TTC549 (cell line): ENCODE measurements at regions not wholly inside any gene's neighbourhood (a gene's known extent, or its start where the extent isn't known, plus 50 kb on each side); places are given as distances from the start of the nearest gene placed in this dataset.

Experiments used
- FAIRE-seq: peaks from 2 replicates; lab custom pipeline; 2012; peaks lifted over from hg19 to GRCh38; lab: Jason Lieb, UNC

GRCh38 chr5:167453246-167454030 lies 838.0 kb upstream of the WWC1 start:
- no peak for FAIRE-seq

DNA sequence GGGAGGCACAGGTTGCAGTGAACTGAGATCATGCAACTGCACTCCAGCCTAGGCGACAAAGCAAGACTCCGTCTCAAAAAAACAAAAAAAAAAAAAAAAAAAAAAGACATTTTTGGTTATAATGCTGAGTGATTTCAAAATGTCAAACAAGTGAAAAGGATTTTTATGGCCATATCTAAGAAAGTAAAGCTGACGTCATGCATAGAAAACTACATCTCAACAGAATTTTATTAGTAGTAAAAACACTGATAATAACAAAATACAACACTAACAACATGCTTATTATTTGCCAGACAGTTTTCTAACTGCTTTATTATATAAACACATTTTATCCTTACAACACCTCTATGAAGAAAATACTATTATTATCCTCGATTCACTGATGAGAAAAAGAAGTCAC lies 833.0 kb upstream of the WWC1 start:
- no peak for FAIRE-seq

- no peak for FAIRE-seq
These were observed 830.9 kb upstream of the WWC1 start for GRCh38 chr5:167460449-167461020.

DNA sequence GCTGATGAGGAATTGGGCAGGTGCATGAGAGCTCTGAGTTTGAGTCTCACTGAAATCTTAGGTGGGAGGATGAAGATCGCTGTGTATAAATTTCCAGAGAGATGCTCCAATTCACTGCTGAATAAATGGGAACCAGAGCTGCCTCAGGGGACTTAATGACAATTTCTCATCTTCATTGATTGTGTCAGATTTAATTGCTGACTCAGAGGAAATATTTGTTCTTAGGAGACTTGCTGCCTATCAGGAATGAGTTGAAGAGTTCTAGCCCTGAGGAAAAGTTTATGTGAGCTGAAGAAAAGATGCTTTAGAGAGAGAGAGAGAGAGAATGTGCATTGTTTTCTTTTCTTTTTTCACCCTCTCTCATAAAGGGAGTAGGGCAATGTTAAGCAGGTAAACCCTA lies 827.5 kb upstream of the WWC1 start:
- no peak for FAIRE-seq

DNA sequence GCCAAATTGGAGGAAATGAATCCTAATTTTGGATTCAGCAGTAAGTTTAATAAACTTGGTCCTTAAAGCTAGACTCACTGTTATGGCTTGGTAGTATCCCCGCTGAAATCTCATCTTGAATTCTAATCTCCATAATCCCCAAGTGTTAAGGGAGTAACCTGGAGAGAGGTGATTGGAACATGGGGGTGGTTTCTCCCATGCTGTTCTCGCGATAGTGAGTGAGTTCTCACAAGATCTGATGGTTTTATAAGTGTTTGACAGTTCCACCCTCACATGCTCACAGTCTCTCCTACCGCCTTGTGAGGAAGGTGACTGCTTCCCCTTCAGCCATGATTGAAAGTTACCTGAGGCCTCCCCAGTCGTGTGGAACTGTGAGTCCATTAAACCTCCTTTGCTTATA lies 824.5 kb upstream of the WWC1 start:
- FAIRE-seq, result no peak

DNA sequence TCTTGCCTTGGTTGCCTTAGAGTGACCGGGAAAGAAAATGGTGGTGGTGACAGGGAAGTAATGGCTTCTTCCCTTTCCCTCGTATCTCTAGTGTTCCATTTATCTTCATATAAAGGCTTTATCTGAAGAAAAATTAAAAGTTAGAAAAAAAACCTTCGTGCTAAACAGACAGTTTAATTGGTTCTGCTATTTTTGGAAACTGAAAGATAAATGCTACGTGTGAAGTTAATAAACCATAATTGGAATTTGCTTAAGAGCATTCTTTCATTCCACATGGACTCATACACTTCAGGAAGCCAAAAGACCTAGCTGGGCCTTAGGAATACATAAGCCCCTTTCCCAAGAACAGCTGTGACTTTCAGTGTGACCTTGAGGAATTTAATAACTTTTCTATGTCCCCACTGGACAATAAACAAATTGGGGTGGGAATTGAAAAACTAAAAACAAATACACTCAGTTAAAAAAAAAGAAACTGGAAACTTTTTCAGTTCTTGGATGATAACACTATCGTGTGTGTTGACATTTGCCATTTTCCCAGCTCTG lies 818.8 kb upstream of the WWC1 start:
- no peak for FAIRE-seq

DNA sequence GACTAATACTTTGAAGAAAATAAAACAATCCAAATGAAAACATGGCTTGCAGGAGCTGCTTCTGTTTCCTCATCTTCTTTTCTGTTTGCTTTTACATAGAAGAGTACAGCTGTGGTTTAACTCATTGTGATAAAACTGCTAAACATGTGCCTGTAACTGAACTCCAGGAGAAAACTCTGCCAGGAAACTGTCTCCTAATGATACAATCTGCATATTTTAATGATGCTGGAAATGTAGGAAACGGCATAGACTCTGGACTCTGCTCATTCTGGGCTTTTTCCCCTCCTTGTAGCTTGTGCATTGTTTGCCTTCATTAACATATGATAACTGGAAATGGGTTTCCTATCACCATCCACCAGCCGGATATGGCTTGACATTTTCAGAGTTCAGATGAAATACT lies 813.3 kb upstream of the WWC1 start:
- no peak for FAIRE-seq

DNA sequence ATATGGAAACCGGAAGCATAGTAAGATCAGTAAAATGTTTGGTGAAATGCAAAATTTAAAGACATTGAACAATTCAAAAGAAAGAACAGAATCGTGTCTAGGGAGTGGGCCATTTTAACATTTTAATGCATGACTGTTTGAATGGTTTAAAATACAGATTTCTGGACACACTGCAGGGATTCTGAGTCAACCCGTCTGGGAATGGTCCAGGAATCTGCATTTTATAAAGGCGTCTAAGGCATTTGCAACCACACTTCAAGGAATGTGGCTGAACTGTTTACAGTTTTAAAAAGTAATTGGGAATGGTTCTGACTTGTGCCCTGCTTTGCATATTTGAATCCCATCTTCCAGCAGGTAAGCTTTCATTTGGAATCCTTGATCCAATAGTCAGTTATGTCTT lies 811.7 kb upstream of the WWC1 start:
- no peak for FAIRE-seq

GRCh38 chr5:167481345-167481744 lies 810.1 kb upstream of the WWC1 start:
- FAIRE-seq, result no peak

DNA sequence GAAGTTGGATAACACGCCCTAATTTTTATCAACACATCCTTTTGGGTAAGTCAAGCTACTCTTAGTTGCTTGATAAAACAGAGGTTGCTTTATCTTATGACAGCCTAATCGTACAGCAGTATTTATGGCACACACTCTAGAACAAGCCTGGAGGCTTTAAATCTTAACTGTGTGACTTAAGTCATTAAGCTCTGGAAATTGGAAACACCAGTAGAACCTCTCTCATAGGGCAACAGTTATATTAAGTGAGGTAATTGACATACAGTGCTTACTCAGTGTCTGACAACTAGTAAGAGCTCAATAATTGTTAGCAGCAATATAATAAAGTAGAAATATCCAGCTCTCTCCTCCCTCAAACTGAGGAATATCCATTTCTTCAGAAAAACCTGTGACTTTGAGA lies 808.9 kb upstream of the WWC1 start:
- FAIRE-seq, result no peak

GRCh38 chr5:167485061-167485774 lies 806.2 kb upstream of the WWC1 start:
- no peak for FAIRE-seq

DNA sequence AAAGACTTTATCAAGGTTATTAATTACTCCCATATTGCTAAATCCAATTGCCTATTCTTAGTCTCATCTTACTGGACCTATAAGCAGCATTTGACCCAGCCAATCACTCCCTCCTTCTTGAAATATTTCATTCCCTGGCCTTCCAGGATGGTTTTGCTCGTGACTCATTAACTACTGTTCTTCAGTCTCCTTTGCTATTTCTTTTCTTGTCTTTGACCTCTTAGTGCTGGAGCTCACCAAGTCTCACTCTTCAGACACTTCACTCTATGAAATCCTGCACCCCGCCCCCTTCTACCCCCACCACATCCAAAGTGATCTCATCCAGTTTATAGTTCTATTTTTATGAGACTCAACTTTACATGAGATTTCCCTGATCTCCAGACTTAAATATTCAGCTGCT lies 803.1 kb upstream of the WWC1 start:
- no peak for FAIRE-seq

- no peak for FAIRE-seq
These were observed 802.2 kb upstream of the WWC1 start for GRCh38 chr5:167489202-167489601.

DNA sequence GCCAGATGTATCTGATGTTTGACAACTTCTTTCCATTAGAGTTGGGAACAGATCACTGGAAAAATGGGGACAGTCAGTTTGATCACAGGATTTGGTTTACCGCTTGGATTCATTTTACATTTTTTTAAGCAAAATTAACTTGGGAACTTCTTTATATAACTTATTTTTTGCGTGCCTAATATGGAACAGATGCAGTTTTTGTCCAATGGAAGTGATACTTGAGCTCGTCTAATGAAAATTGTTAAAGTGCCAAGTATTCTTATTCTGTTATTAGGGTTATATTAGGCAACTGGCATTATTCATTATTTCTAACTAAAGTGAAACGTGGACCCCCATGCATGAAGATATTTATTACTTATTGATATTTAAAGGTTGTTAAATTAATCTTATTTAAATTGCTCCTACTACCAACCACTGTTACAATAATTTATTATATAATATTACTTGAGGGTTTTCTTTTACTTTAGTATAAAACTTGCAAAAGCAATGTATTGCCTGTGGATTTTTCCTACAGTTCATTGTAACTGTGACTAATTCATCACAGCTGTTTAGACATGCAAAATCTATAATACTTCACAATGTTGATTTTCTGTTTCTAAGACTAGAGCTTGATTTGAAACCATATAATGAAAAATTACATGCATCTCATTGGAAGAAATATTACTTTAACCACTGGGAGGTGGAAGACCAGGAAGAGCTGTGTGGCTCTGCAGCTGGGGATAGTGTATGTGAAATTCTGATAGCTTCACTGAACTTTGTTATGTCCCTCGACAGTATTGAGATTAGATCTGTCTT lies 787.3 kb upstream of the WWC1 start:
- no peak for FAIRE-seq

GRCh38 chr5:167507463-167508233 lies 783.8 kb upstream of the WWC1 start:
- FAIRE-seq, result no peak

- no peak for FAIRE-seq
These were observed 782.4 kb upstream of the WWC1 start for GRCh38 chr5:167509076-167509475.

GRCh38 chr5:167511276-167511675 lies 780.2 kb upstream of the WWC1 start:
- no peak for FAIRE-seq

GRCh38 chr5:167512111-167512510 lies 779.3 kb upstream of the WWC1 start:
- no peak for FAIRE-seq

GRCh38 chr5:167513381-167513780 lies 778.1 kb upstream of the WWC1 start:
- no peak for FAIRE-seq

GRCh38 chr5:167514461-167514860 lies 777.0 kb upstream of the WWC1 start:
- no peak for FAIRE-seq

GRCh38 chr5:167525004-167525403 lies 766.4 kb upstream of the WWC1 start:
- no peak for FAIRE-seq

- no peak for FAIRE-seq
These were observed 762.8 kb upstream of the WWC1 start for GRCh38 chr5:167528651-167529050.
